Endothelial cell of umbilical vein (primary cell): ENCODE measurements at regions not wholly inside any gene's neighbourhood (a gene's known extent, or its start where the extent isn't known, plus 50 kb on each side); places are given as distances from the start of the nearest gene placed in this dataset.

ENCODE experiments used
- BruUV-seq: library from RNA; stranded (reverse); fragments of 400-500 nt; replicated peaks from 2 replicates; lab custom pipeline; 2021; lab: Mats Ljungman, UMichigan
- CTCF ChIA-PET: fragments of 300-600, 350-600 bp; sonication (Branson Sonifier 250); formaldehyde crosslinking; loops from one replicate; lab custom pipeline; 2021; ENCODE audit warnings: antibody characterized with exemption, inconsistent platforms; lab: Charles Lee
- POLR2A ChIA-PET: fragments of 300-600, 350-600 bp; sonication (Branson Sonifier 250); formaldehyde crosslinking; loops from one replicate; lab custom pipeline; 2021; ENCODE audit warnings: antibody characterized with exemption, inconsistent platforms; lab: Charles Lee
- DNase-seq: peaks from one replicate; pipeline ENCODE4 v3.0.0-alpha.2; 2011; ENCODE audit warnings: low read depth, low spot score
- FAIRE-seq: peaks from 2 replicates; lab custom pipeline; 2011; peaks lifted over from hg19 to GRCh38; lab: Jason Lieb, UNC
- H2AFZ ChIP-seq: 2 replicates; pipeline ENCODE4 v1.6.0; 2012; ENCODE audit warnings: low read depth, low read length, control low read depth, inconsistent platforms
- H3K27ac ChIP-seq: 2 replicates; pipeline ENCODE4 v1.5.1; 2011; ENCODE audit warnings: low read depth, mild to moderate bottlenecking, control low read depth, low read length, moderate library complexity; ENCODE audit not compliant: insufficient read depth
- H3K27me3 ChIP-seq, 2 experiments: 2 replicates each; pipeline versions ENCODE4 v1.6.0 to v1.6.1; 2011; ENCODE audit warnings: low read length in 2 of 2, mixed read lengths in 1 of 2; ENCODE audit not compliant: control insufficient read depth in 2 of 2, insufficient read depth in 2 of 2
- H3K36me3 ChIP-seq, 2 experiments: 2 replicates in 1 of 2; 3 replicates in 1 of 2; pipeline ENCODE4 v1.5.1; 2011; ENCODE audit warnings: low read length in 2 of 2, mild to moderate bottlenecking in 1 of 2, moderate library complexity in 1 of 2; ENCODE audit not compliant: control insufficient read depth in 2 of 2, insufficient read depth in 2 of 2; ENCODE audit errors: extremely low read depth in 1 of 2
- H3K4me1 ChIP-seq: 3 replicates; pipeline ENCODE4 v1.5.1; 2011; ENCODE audit warnings: mild to moderate bottlenecking, low read length; ENCODE audit not compliant: control insufficient read depth, insufficient read depth; ENCODE audit errors: extremely low read depth
- H3K4me2 ChIP-seq: 2 replicates; pipeline ENCODE4 v1.6.1; 2011; ENCODE audit warnings: low read length, control low read depth, mixed read lengths; ENCODE audit not compliant: insufficient read depth
- H3K4me3 ChIP-seq, 3 experiments: fragments of 200-600 bp in 1 of 3; sonication (generic), shearing (Covaris generic) in 1 of 3; replicated peaks in 1 of 3; 2 replicates each; pipeline ENCODE4 v1.5.1; 2011 to 2016; ENCODE audit warnings: control low read depth in 3 of 3, low read length in 3 of 3, mild to moderate bottlenecking in 2 of 3, inconsistent platforms in 1 of 3, low read depth in 1 of 3, moderate library complexity in 1 of 3; ENCODE audit not compliant: insufficient read depth in 1 of 3
- H3K79me2 ChIP-seq: 2 replicates; pipeline ENCODE4 v1.6.0; 2012; ENCODE audit warnings: low read length, inconsistent platforms; ENCODE audit not compliant: control insufficient read depth, insufficient read depth
- H3K9ac ChIP-seq: replicated peaks from 2 replicates; pipeline ENCODE3; 2011; ENCODE audit warnings: low read length, control low read depth; ENCODE audit not compliant: insufficient read depth; ENCODE audit errors: extremely low read depth
- H3K9me1 ChIP-seq: replicated peaks from 3 replicates; pipeline ENCODE4 v1.6.0; 2011; ENCODE audit warnings: mild to moderate bottlenecking, low read length; ENCODE audit not compliant: control insufficient read depth, insufficient read depth; ENCODE audit errors: extremely low read depth
- H3K9me3 ChIP-seq: replicated peaks from 2 replicates; pipeline ENCODE4 v1.5.1; 2012; ENCODE audit warnings: low read length, inconsistent platforms; ENCODE audit not compliant: control insufficient read depth, insufficient read depth
- H4K20me1 ChIP-seq: replicated peaks from 2 replicates; pipeline ENCODE3; 2011; ENCODE audit warnings: mild to moderate bottlenecking, low read length; ENCODE audit not compliant: control insufficient read depth, insufficient read depth; ENCODE audit errors: extremely low read depth
- CTCF ChIP-seq, 2 donors: IDR thresholded peaks; 1 replicate in 1 of 2; 2 replicates in 1 of 2; pipeline ENCODE4 v1.5.1; 2011; ENCODE audit warnings: low read length in 2 of 2, mild to moderate bottlenecking in 2 of 2, moderate library complexity in 2 of 2, control low read depth in 1 of 2, inconsistent platforms in 1 of 2, low read depth in 1 of 2; ENCODE audit not compliant: insufficient read depth in 1 of 2; ENCODE audit errors: extremely low read depth in 1 of 2
- EZH2 ChIP-seq: IDR thresholded peaks from 2 replicates; pipeline ENCODE4 v1.6.1; 2012; ENCODE audit warnings: borderline replicate concordance, low read depth, mild to moderate bottlenecking, moderate library complexity, low read length, inconsistent platforms; ENCODE audit not compliant: severe bottlenecking
- FOS ChIP-seq: IDR thresholded peaks from 2 replicates; pipeline ENCODE4 v1.6.1; 2011; ENCODE audit warnings: mild to moderate bottlenecking, low read length, moderate library complexity, borderline replicate concordance; ENCODE audit not compliant: insufficient read depth
- GATA2 ChIP-seq: IDR thresholded peaks from 2 replicates; pipeline ENCODE4 v1.7.0; 2011; ENCODE audit warnings: low read depth, mild to moderate bottlenecking, moderate library complexity, mixed read lengths, low read length; ENCODE audit not compliant: insufficient read length, insufficient read depth
- JUN ChIP-seq: IDR thresholded peaks from 2 replicates; pipeline ENCODE4 v1.6.1; 2011; ENCODE audit warnings: borderline replicate concordance, low read depth; ENCODE audit not compliant: insufficient read length, insufficient read depth
- MAX ChIP-seq: IDR thresholded peaks from 2 replicates; pipeline ENCODE4 v1.6.1; 2011; ENCODE audit not compliant: insufficient read depth, insufficient read length
- MYC ChIP-seq: IDR thresholded peaks from one replicate; pipeline ENCODE4 v1.6.1; 2011; ENCODE audit warnings: mild to moderate bottlenecking, low read depth, low read length
- POLR2A ChIP-seq: IDR thresholded peaks from 2 replicates; pipeline ENCODE4 v1.6.1; 2012; ENCODE audit warnings: low read depth, mild to moderate bottlenecking, control low read depth, low read length
- POLR2AphosphoS5 ChIP-seq: IDR thresholded peaks from 2 replicates; pipeline ENCODE4 v1.6.1; 2012; ENCODE audit warnings: low read depth, mild to moderate bottlenecking, control low read depth, low read length, moderate library complexity; ENCODE audit not compliant: insufficient read depth
- dilution Hi-C: fragments of 300-500 bp; cut with MboI; formaldehyde crosslinking; loops from one replicate; pipeline ENCODE4 v1.15.0; 2019; ENCODE audit warnings: low sequenced_read_pairs; ENCODE audit not compliant: extremely low pct_ligation_motif_present
- intact Hi-C: fragments of 100-400 bp; cut with micrococcal nuclease; formaldehyde crosslinking; loops from one replicate; pipeline ENCODE4 v1.10.0; 2022

- DNase-seq = no peak
- no peaks in the 10 kb centered on the region for H3K36me3 ChIP-seq
- BruUV-seq = no TSS peak
- intact Hi-C loops (no loop called here), dilution Hi-C loops (no loop called here)
- no peak overlapping the region for H2AFZ ChIP-seq
- TF ChIP-seq JUN (no peak), POLR2AphosphoS5 (no peak), EZH2 (no peak), FOS (no peak), GATA2 (no peak)
- CTCF ChIA-PET = interaction anchor here (1.0 to 1.3 kb wide), 2 partner anchors 19 to 61 kb away, joined by 3 read pairs; no protein-coding TSS in a partner anchor
- H3K79me2 ChIP-seq = no peaks in the 10 kb centered on the region
- no peak overlapping the region for H3K27ac ChIP-seq
- no peak overlapping the region for H3K4me2 ChIP-seq
- FAIRE-seq = no peak
- no peaks in the 10 kb centered on the region for H3K9me3 ChIP-seq
- POLR2A ChIA-PET = no interaction called here
- H3K9me1 ChIP-seq = no peaks in the 10 kb centered on the region
- H3K9ac ChIP-seq = no peak overlapping the region
- no peaks in the 10 kb centered on the region for H3K4me1 ChIP-seq
- no peak overlapping the region for H3K4me3 ChIP-seq
- H3K27me3 ChIP-seq = no peaks in the 10 kb centered on the region
- H4K20me1 ChIP-seq = no peaks in the 10 kb centered on the region
Measured at GRCh38 chr3:81024560-81024959, 736.9 kb downstream of the GBE1 start.

- dilution Hi-C loops = no loop called here
- no peak for TF ChIP-seq EZH2
- TF ChIP-seq POLR2A = no peak
- TF ChIP-seq MYC = no peak
- TF ChIP-seq FOS = no peak
- no peak for TF ChIP-seq POLR2AphosphoS5
- no peak for TF ChIP-seq MAX
- TF ChIP-seq GATA2 = no peak
- no peak for TF ChIP-seq CTCF (IDR thresholded peaks at IDR 0.05; ENCODE audit: extremely low read depth in 1 of 2, insufficient read depth in 1 of 2, low read depth in 1 of 2, low read length in 2 of 2)
- TF ChIP-seq JUN = no peak
Measured at GRCh38 chr3:81022339-81022738, 739.1 kb downstream of the GBE1 start.

More at GRCh38 chr3:81022339-81022738, 739.1 kb downstream of the GBE1 start:
- no peaks in the 10 kb centered on the region for H3K36me3 ChIP-seq
- H3K9me3 ChIP-seq = no peaks in the 10 kb centered on the region
- no peak for DNase-seq
- H3K9me1 ChIP-seq = no peaks in the 10 kb centered on the region
- POLR2A ChIA-PET = no interaction called here
- no peaks in the 10 kb centered on the region for H3K79me2 ChIP-seq
- CTCF ChIA-PET = no interaction called here
- H3K4me3 ChIP-seq = no peak overlapping the region
- no peak overlapping the region for H3K9ac ChIP-seq
- intact Hi-C loops = no loop called here
- FAIRE-seq = no peak
- H3K4me2 ChIP-seq = no peak overlapping the region
- no peaks in the 10 kb centered on the region for H4K20me1 ChIP-seq
- no peak overlapping the region for H3K27ac ChIP-seq
- H3K27me3 ChIP-seq = no peaks in the 10 kb centered on the region
- H2AFZ ChIP-seq = no peak overlapping the region
- no peaks in the 10 kb centered on the region for H3K4me1 ChIP-seq
- BruUV-seq = no TSS peak
